ENCODE measurements at regions not wholly inside any gene's neighbourhood (a gene's known extent, or its start where the extent isn't known, plus 50 kb on each side); places are given as distances from the start of the nearest gene placed in this dataset.

- TF ChIP-seq EP300 (IDR thresholded peaks at IDR 0.05), result no peak
- TF ChIP-seq, protein P1, sequence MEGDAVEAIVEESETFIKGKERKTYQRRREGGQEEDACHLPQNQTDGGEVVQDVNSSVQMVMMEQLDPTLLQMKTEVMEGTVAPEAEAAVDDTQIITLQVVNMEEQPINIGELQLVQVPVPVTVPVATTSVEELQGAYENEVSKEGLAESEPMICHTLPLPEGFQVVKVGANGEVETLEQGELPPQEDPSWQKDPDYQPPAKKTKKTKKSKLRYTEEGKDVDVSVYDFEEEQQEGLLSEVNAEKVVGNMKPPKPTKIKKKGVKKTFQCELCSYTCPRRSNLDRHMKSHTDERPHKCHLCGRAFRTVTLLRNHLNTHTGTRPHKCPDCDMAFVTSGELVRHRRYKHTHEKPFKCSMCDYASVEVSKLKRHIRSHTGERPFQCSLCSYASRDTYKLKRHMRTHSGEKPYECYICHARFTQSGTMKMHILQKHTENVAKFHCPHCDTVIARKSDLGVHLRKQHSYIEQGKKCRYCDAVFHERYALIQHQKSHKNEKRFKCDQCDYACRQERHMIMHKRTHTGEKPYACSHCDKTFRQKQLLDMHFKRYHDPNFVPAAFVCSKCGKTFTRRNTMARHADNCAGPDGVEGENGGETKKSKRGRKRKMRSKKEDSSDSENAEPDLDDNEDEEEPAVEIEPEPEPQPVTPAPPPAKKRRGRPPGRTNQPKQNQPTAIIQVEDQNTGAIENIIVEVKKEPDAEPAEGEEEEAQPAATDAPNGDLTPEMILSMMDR (IDR thresholded peaks at IDR 0.05), result no peak
- no peak for TF ChIP-seq POLR2A (IDR thresholded peaks at IDR 0.05; ENCODE audit: low read depth)
- no peak for TF ChIP-seq POLR2AphosphoS5 (IDR thresholded peaks at IDR 0.05)
Observed at GRCh38 chr3:72032441-72033135, 247.6 kb upstream of the PROK2 start.

Data from esophagus muscularis mucosa (tissue), 4 donors.